ENCODE measurements at regions not wholly inside any gene's neighbourhood (a gene's known extent, or its start where the extent isn't known, plus 50 kb on each side); places are given as distances from the start of the nearest gene placed in this dataset.

GRCh38 chr15:35170207-35170606 is 85.1 kb upstream of the NANOGP8 start:
- ChIA-PET POLR2A (no interaction called here), CTCF (interaction anchor here (0.8 kb wide), 1 partner anchor 10 kb away, joined by 3 read pairs; no protein-coding TSS in a partner anchor)
- Histone ChIP-seq H3K27ac (no peak overlapping the region), H3K4me2 (no peak overlapping the region), H3K9me3 (no peaks in the 10 kb centered on the region), H3K4me1 (peaks cover 6% of the 10 kb centered on the region; the same call in 1 of the 3 replicates), H3K4me3 (no peak overlapping the region)
- DNase-seq (ENCODE audit: low read depth in 1 of 2, low spot score in 1 of 2) (no peak), FAIRE-seq (no peak), ATAC-seq (no peak)
- 19% methylated on average over 3 of the region's 3 CpGs for WGBS (ENCODE audit: missing lambda C conversion rate)
- TF ChIP-seq GATA3 (IDR thresholded peaks at IDR 0.05; ENCODE audit: borderline replicate concordance) (no peak), ZSCAN20 (CRISPR knock-in tag; IDR thresholded peaks at IDR 0.05) (no peak), HOXB13 (CRISPR knock-in tag; IDR thresholded peaks at IDR 0.05; ENCODE audit: low read depth) (no peak), HOXA7 (CRISPR knock-in tag; IDR thresholded peaks at IDR 0.05) (no peak), PHF8 (IDR thresholded peaks at IDR 0.05; ENCODE audit: borderline replicate concordance, low read depth) (no peak), EHF (CRISPR knock-in tag; IDR thresholded peaks at IDR 0.05) (no peak), JUNB (IDR thresholded peaks at IDR 0.05) (no peak), RFX5 (IDR thresholded peaks at IDR 0.05) (no peak), SMC3 (IDR thresholded peaks at IDR 0.05) (no peak)

GRCh38 chr15:35168464-35168863 is 83.4 kb upstream of the NANOGP8 start:
- Histone ChIP-seq H3K27ac (no peak overlapping the region), H3K9me3 (no peaks in the 10 kb centered on the region), H3K4me1 (peaks cover 6% of the 10 kb centered on the region; the same call in 1 of the 3 replicates), H3K4me2 (peak overlapping the region; percentile 37), H3K4me3 (no peak overlapping the region)
- FAIRE-seq, result no peak
- CTCF ChIA-PET, result no interaction called here
- no peak for DNase-seq (ENCODE audit: low read depth in 1 of 2, low spot score in 1 of 2)
- TF ChIP-seq RCOR1 (IDR thresholded peaks at IDR 0.05; ENCODE audit: low read depth, low read length) (no peak), FOSL2 (IDR thresholded peaks at IDR 0.05) (no peak), FOSL2 (CRISPR knock-in tag; IDR thresholded peaks at IDR 0.05) (peak; percentile 69), CBX8 (IDR thresholded peaks at IDR 0.05) (no peak)
- 17% methylated on average over 4 of the region's 4 CpGs for WGBS (ENCODE audit: missing lambda C conversion rate)
- POLR2A ChIA-PET, result no interaction called here
- no peak for ATAC-seq

GRCh38 chr15:35167675-35168074 is 82.6 kb upstream of the NANOGP8 start:
- CTCF ChIA-PET, result interaction anchor here (1.1 kb wide), 1 partner anchor 11 kb away, joined by 3 read pairs; no protein-coding TSS in a partner anchor
- WGBS (ENCODE audit: missing lambda C conversion rate), result 40% methylated on average over 2 of the region's 2 CpGs
- Histone ChIP-seq H3K4me2 (no peak overlapping the region), H3K9me3 (no peaks in the 10 kb centered on the region), H3K4me1 (peaks cover 6% of the 10 kb centered on the region; the same call in 1 of the 3 replicates), H3K27ac (no peak overlapping the region), H3K4me3 (no peak overlapping the region)
- FAIRE-seq (no peak), DNase-seq (ENCODE audit: low read depth in 1 of 2, low spot score in 1 of 2) (no peak), ATAC-seq (no peak)
- TF ChIP-seq RCOR1 (IDR thresholded peaks at IDR 0.05; ENCODE audit: low read depth, low read length) (no peak), ESRRA (IDR thresholded peaks at IDR 0.05; ENCODE audit: borderline replicate concordance, low read length) (no peak), E2F6 (IDR thresholded peaks at IDR 0.05; ENCODE audit: borderline replicate concordance, low read depth) (no peak), NFE2L2 (conservative IDR thresholded peaks at IDR 0.05; ENCODE audit: low read length) (no peak), SMC3 (IDR thresholded peaks at IDR 0.05) (no peak)
- POLR2A ChIA-PET, result no interaction called here

- ATAC-seq (no peak), FAIRE-seq (peak; percentile 23), DNase-seq (ENCODE audit: low read depth in 1 of 2, low spot score in 1 of 2) (no peak)
- peaks cover 6% of the 10 kb centered on the region; the same call in 1 of the 3 replicates for H3K4me1 ChIP-seq
- POLR2A ChIA-PET, result no interaction called here
- 59% methylated on average over 3 of the region's 3 CpGs for whole genome bisulfite sequencing (ENCODE audit: missing lambda C conversion rate)
- no peaks in the 10 kb centered on the region for H3K9me3 ChIP-seq
- H3K27ac ChIP-seq, result no peak overlapping the region
- CTCF ChIA-PET, result interaction anchor here (1.1 kb wide), 1 partner anchor 12 kb away, joined by 3 read pairs; no protein-coding TSS in a partner anchor
- no peak for TF ChIP-seq POLR2A (IDR thresholded peaks at IDR 0.05; ENCODE audit: low read length)
- TF ChIP-seq HOXB5 (CRISPR knock-in tag; IDR thresholded peaks at IDR 0.05), result no peak
- no peak for TF ChIP-seq KDM1A (IDR thresholded peaks at IDR 0.05; ENCODE audit: low read depth)
- no peak for TF ChIP-seq CTCF (IDR thresholded peaks at IDR 0.05)
- no peak for TF ChIP-seq ELK1 (IDR thresholded peaks at IDR 0.05; ENCODE audit: low read depth, low read length)
- TF ChIP-seq KDM5A (IDR thresholded peaks at IDR 0.05), result no peak
- H3K4me3 ChIP-seq, result no peak overlapping the region
- no peak overlapping the region for H3K4me2 ChIP-seq
These were observed 81.8 kb upstream of the NANOGP8 start for GRCh38 chr15:35166730-35167359.
